NCI-H1092 treated with DMSO at 0.1 percent for 48 hours (cell line): ENCODE measurements at regions not wholly inside any gene's neighbourhood (a gene's known extent, or its start where the extent isn't known, plus 50 kb on each side); places are given as distances from the start of the nearest gene placed in this dataset.

Experiments used
- DNase-seq: peaks from one replicate; lab custom pipeline; 2025; lab: John Stamatoyannopoulos, UW

DNA sequence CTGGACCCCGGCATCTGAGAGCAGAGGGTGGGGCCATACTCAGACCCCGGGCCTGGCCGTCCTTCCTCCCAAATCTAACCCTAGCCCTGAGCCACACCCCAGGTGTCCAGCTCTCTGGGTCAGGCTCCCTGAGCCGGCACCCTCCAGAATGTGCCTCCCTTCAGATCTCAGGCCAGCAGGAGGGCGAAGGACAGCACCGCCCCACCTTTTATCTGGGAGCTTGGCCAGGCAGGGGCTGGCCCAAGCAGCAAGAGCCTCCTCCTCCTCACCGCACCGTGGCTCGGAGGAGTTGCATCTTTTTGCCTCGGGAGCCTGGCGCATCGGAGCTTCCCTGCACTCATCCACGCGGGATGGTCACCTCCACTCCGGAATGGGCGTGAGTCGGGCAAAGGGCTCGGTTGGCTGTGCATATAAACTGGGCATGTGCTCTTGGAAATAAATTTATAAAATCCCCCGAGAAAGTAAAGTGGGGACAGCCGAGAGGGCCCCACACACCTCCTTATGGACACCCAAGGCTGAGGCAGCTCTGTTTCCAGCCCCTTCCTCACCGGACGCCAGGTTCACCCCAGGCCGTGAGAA lies 69.1 kb upstream of the CTDP1 start:
- DNase-seq, result no peak

DNA sequence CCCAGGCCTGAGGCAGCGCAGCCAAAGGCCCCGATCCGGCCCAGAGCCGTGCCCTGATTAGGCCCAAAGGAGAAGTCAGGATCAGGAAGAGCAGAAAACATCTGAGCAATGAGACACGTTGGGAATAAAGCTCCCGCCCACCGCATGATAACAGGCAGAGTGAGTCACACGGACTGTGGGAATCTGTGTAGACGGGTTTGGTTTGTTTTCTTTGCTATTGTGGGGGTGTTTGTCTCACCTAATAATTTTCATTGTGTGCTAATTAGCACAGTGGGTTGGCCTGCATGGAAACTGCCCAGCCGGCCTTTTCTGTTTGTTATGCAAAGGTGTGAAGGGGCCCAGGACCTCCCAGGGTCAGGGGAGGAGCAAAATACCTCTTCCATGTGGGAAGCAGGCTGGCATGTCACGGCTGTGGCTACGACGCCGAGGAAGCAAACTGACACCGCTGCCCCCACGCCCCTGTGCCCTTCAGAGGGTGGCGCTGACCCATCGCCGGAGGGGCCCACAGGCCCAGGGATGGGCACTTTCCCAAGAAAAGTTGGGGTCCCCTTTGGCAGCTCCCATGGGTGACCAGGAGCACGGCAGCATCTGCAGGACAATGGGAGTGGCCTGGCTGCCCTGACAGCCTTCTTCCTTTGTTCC lies 68.4 kb upstream of the CTDP1 start:
- DNase-seq, result no peak

DNA sequence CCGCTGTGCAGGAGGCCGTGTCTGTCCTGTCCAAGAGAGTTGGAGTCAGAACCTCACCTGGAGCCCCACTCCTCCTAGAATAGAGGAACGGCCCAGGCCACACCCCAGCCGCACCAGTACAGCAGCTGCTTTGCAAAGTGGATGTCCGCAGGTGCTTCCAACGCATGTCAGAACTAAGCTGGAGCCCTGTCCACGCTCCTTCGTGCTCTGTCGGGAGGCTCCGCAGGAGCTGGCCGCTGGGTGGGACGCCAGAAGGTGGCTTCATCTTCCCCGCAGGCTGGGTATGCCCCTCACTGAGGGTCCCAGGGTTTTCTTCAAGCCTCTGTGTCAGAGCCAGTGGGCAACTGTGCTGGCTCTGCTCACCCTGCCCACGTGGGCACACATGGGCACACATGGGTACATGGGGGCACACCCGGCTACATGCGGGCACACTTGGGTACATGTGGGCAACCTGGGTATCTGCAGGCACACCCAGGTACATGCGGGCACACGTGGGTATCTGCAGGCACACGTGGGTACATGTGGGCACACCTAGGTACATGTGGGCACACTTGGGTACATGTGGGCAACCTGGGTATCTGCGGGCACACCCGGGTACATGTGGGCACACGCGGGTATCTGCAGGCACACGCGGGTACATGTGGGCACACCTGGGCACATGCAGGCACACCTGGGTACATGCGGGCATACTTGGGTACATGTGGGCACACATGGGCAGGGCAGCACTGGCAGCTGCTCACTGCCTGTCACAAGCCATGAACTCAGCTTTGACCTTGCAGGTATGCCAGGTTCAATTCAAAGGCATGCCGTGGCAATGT lies 67.1 kb upstream of the CTDP1 start:
- DNase-seq, result no peak

DNA sequence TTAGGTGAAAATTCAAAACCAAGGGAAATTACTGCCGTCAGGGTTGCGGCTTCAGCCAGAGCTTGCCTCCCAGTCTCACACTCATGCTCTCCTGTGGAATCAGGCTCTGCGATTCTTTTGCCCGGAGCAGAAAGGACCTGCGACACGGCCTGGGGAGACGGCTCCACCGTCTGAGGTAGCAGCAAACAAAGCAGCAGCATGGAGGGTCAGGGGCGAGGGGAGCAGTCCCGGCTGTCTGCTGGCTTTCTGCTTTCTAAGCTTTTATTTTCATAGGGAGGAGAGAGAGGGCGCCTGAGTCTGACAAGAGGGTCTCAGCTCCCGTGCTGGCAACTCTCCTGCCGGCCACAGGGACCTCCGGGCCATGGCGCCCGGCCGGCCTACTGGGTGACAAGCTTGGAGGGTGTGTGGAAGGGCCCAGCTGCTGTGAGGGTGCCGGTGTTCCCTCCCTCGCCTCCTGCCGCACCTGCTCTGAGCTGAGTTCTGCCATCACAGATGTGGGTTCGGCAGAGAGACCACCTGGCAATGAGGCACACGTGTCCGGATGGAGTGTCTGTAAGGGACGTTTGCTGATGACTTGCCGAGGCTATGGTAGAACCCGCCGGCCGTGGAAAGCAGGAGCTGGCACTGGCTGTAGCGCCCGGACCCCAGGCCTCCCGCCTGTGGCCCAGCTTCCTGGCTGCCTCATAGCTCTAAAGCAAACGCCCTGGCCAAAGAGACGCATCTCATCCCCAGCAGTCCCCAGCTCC lies 66.2 kb upstream of the CTDP1 start:
- DNase-seq, result no peak

DNA sequence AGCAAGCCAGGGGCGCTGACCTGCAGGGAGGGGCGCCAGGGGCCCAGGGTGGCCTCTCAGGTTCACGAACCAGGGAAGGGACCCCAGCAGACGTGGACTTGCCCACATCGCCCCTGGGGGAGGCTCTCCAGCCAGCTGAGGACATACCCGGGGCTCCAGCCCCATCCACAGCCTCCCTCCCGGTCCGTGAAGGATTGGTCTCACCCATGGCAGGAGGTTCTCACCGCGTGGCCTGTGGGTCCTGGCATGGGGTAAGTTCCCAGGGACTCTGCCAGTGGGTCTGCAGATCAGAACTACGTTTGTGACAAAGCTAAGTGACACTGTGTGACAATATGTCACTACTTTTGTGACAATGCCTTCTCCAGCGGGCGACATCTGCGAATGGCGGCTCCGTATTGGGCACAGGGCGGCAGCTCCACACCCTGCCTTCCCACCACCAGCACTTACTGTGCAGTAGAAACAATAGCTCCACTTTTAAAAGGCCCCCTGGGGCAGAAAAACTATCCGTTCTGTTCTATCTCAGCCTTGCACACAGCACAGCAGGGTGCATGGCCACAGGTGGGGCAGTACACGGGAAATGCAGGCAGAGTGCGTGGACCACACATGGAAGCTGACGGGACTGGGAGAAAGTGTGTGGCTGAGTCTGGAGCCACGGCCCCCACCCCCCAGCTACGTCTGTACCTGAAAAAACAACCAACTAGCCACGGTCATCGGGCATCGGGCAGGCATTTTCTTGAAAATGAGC lies 65.2 kb upstream of the CTDP1 start:
- DNase-seq, result no peak

DNA sequence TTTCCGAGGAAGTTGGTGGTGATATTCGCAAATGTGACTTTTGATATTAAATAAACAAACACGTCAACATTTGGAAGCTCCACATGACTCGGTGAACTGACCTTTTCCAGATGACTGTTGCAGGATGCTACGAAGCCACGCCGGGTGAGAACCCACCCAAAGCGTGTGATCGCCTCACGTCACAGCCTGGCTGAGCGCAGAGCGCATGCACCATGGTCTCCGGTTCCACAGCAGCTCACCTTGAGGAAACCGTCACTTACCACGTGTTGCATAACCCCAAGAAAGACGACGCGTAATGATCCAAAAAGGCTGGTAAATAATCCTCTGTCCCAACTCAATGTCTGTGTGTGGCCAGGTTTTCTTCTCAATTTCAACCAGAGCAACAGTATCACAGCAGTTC lies 64.5 kb upstream of the CTDP1 start:
- DNase-seq, result no peak

DNA sequence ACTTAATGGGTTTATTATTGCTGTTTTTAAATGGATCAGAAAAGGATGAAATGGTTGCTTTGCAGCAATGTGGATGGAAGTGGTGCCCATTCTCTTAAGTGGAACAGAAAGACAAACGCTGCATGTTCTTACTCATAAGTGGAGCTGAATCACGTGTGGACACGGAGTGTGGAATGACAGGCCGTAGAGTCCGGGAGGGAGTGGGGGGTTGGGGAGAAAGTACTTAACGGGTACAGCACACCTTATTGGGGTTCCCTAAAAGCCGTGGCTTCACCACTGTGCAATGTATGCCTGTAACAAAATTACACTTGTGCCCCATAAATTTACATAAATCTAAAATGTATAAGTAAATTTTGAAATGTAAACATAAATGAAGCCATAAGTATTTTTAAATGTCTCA lies 64.0 kb upstream of the CTDP1 start:
- DNase-seq, result no peak

DNA sequence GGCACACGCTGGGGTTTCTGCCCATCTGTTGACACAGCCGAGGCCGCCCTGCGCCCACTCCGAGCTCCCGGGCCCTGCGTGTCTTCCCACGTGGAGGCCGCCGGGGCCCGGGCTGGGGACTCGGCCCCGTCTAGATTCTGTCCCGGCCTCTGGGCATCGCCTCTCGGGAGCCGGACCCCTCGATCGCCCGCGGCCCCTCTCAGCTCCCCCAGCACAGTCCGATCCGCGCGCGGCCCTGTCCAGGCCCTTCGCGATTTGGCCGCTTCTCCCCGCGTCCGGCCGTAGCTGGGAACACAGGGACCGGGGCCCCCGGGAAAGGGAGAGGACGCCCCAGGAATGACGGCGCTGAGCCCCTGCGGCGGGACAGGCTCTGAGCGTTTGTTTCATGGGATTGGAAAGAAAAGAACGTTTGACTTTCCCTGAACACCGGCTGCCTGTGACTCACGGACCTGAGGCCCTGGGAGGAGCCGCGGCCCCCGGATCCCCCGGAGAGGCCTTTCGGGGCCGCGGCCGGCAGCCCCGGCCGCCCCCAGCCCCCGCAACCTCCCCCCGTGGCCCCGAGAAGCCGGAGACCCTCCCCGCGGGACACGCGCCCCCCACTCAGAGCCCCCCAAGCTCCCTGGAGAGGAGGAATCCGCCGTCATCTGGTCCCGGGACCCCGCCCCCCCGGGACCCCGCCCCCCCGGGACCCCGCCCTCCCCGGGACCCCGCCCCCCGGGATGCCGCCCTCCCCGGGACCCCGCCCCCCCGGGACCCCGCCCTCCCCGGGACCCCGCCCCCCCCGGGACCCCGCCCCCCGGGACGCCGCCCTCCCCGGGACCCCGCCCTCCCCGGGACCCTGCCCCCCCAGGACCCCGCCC lies 62.7 kb upstream of the CTDP1 start:
- DNase-seq, result no peak

DNA sequence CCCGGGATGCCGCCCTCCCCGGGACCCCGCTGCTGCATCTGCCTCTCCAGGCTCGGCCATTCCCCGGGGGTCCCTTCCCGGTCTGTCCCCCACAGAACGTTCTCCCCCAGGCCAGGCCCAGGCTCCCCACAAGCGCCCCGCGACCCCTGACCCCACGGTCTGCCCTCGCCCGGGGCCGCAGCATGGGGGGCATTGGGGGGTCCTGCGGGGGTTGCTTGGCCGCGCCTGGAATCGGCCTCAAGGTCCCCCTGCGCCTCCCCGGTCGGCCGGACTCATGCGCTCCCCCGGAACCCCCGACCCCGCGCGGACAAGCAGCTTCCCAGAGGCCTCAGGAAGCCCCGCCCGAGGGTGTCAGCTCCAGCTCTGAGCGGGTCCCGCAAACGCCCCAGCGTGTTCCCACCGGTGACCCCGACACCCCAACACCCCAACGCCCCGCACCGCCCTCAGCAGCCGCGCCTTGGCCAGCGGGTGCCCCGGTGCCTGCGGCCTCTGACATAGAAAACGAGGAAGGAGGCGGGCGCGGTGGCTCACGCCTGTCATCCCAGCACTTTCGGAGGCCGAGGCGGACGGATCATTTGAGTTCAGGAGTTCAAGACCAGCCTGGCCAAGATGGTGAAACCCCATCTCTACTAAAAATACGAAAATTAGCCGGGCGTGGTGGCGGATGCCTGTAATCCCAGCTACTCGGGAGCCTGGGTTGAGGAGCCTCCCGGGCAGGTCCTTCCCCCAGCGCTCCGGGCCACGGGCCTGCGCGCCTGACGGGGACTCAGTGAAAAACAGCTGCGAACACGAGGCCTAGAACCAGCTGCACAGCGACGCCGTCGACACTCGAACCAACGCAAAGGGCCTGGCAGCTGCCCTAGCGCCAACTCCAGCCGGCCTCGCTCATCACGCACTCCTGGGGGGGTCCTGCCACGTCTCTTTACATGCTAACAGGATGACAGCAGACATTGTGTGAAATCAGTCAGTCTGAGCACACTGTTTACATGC lies 61.8 kb upstream of the CTDP1 start:
- DNase-seq, result no peak

DNA sequence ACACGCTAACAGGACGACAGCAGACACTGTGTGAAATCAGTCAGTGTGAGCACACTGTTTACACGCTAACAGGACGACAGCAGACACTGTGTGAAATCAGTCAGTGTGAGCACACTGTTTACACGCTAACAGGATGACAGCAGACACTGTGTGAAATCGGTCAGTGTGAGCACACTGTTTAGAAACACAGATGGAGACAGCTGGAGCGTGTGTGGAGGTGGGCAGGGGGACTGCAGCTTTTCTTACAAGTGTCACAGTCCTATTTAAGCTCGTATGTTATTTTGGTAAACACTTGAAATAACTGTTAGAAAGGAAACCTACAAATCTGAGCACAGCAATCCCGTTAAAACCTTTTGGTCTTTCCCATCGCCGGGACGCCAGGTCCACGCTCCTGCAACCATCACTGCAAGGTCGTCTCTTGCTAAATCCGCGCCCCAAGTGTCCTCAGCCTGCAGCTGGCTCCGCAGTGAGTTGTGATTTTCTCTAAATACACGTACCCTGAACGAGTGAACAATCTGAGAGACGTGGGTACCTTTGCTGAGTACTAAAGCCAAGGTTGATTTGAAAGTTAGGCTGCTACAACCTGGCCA lies 58.9 kb upstream of the CTDP1 start:
- no peak for DNase-seq

DNA sequence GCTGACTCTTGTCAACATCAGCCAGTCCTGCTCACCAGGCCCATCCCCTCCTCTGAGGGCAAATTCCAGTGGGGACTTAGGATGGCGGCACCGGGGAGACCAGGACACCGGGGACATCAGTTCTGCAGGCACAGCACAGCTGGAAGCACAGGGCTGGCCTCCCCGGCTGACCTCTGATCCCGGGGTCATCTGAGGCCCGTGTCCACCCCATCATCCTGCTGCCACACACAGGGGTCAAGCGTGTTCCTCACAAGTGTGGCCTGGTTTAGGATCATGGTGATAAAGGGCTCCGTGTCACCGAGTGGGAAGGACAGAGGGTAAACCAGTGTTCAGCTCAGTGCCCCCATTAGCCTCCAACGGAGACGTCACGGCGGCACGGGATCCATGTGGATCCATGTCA lies 58.1 kb upstream of the CTDP1 start:
- no peak for DNase-seq

DNA sequence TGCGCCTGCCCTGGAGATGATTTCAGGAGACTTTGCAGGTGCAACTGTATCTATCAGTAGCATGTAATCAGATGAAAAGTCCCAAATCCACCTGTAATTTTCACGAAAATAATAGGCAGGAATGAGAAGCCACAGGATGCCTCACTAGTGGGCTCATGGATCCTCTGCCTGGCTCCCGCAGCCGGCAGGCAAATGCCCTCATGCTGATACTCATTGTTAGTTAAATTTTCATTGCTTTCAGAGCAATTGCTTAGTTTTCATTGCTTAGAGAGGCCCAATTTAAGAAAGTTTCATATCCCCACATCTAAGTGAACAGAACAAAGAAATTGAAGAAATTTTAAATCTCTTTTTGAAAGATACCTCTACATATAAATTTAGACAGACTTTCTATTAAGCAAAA lies 57.6 kb upstream of the CTDP1 start:
- DNase-seq, result no peak

DNA sequence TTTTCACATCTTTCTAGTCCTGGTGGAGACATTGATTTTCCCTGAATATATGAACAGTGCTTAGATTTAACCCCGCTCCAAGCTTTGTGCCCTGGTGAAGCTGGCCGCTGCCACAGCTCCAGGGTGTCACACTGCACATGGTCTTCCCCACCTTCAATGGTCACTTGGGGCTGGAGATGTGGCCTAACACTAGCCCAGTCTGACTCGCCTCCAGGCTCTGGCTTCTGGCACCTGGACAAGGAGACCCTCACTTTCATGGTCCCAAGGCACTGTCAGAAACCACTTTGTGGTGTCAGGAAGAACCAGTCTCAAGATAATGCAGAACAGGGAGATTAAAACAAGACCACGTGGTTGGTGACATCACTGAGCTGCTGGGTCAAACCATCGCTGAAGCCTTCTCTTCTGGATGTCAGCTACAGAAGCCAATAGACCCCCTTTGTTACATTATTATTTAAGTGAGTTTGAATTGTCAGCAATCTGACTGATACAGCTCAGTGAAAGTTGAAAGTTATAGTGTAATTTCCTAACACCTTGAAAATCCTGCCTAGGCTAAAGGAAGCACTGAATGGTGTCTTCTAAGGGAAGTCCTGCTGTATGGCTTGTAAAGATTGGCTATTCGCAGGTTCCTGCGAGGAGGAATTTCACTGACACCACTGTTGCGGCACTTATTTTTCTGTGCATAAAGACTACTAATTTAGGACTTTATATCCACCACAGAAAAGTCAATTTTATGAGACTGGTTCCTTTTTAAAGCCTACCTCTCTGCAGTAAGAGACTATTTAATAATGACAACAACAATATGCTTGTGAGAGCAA lies 55.0 kb upstream of the CTDP1 start:
- DNase-seq, result no peak

DNA sequence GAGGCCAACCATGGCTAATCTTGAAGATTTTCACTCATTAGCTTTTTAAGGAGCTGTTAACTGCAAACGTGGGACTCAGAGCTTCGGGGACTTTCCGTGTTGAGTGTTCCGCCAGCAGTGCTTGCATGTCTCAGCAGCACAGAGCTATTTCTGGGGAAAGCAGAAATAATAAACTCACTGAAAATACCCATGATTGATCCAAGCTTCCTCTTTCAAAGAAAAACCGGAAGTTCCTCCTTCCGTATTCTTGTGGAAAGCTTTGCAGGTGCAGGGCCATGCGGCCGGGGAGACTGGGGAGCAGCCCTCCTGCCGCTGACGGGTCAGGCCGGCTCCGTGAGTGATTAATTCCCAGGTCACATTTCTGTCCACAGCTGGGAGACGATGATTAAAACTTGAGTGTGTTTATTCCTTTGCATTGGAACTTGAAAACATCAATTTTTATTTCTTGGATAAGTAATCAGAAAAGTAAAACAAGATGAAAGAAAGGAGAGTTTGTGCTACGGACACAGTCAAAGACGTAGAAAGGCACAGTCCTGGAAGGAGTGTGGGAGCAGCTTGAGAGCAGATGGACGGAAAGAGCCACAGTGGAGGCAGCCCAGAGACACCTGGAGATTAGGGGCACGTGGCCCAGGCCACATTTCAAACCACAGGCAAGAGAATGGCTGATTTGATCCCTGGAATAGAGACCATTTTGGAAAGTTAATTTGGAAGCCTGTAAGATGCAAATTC lies 54.2 kb upstream of the CTDP1 start:
- DNase-seq, result no peak

DNA sequence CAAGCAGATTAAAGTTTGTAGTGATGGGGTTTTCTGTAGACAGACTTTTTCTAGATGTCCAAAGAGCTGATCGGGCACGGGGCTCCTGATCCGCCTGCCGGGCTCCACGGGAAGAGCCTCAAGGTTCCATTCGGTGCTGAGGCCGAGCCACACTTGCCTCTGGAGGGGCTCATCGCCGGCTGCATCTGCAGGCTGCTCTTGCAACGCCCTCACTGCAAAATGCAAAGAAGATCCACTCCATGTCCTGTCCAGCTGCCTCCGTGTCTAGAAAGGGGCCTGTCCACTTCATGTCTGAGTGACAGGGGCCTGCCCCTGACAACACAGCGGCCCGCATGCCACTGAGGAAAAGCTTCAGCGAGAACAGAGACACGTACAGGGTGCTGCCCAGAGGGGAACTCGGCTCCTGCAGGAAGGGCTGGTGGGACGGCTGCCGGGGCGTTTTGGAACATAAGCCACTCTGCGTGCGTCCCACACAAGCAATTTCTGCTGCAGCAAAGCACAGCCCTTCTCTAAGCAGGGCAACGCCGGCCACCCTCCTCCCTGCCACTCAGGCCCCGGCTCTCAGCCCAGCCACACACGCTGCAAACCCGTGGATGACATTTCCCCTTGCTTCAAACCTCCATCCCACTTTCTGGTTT lies 53.6 kb upstream of the CTDP1 start:
- no peak for DNase-seq

DNA sequence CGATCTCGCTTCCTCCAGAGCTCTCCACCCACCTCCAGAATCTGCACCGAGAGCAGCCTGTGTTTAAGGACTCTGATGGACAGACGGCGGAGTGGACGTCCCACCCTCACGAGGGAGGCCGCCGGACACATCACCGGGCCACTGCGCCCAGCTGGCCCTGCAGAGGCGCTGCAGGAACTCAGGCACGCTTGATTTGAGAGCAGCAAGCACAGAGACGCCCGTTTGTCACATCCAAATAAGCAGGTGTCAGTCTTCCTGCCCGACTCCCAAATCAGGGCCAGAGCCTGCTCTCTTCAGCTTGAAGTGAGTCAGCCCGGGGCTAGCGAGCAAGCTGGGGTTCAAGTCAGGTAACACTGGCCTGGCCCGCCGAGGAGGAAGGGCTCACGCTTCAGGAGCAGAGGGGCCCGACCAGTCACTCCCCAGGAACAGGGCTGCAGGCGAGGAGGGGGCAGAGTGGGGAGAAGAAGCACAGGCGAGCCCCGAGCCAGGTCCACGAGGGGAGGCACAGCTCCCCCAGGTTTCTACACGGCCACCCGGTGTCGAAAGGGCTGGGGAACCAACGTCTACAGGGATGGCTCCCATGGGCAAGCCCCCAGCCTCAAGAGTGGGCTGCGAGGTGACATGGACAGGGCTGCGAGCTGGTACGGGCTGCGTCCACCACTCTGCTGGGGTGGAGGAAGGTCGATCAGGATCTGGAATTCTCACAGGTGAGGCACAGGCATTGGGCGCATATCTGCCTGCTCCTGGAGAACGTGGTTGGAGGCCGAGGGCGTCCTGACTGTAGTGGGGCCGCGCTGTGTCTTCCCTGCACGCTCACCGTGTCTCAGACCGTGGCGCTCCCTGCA lies 52.5 kb upstream of the CTDP1 start:
- no peak for DNase-seq
